Central memory CD8-positive, alpha-beta T cell (primary cell): ENCODE measurements at regions not wholly inside any gene's neighbourhood (a gene's known extent, or its start where the extent isn't known, plus 50 kb on each side); places are given as distances from the start of the nearest gene placed in this dataset.
"Not testable (repeated sequence)": the region's sequence is repeated elsewhere in the genome, so short reads cannot be mapped to it uniquely, and the experiment has no call there.

ENCODE experiments used
- ATAC-seq: fragments of 150-1000 bp; cut with Tn5 transposase; replicated peaks from 2 replicates; pipeline ENCODE4 v1.10.0; 2022; ENCODE audit warnings: mild to moderate bottlenecking, moderate FRiP score, moderate number of reproducible peaks; ENCODE audit not compliant: poor library complexity, severe bottlenecking; ENCODE audit errors: extremely low read depth
- DNase-seq, 2 donors: peaks; one replicate each; pipeline ENCODE4 v3.0.0; 2021; ENCODE audit warnings: low spot score in 2 of 2
- H3K27ac Mint-ChIP-seq: one replicate; pipeline ENCODE4 v1.8.0; 2022; ENCODE audit warnings: low read depth, mild to moderate bottlenecking, moderate library complexity, mixed read lengths
- H3K27me3 Mint-ChIP-seq: one replicate; pipeline ENCODE4 v1.8.0; 2022; ENCODE audit warnings: mixed read lengths
- H3K36me3 Mint-ChIP-seq: one replicate; pipeline ENCODE4 v1.8.0; 2022; ENCODE audit warnings: mild to moderate bottlenecking, moderate library complexity, mixed read lengths; ENCODE audit not compliant: insufficient read depth
- H3K4me1 Mint-ChIP-seq: one replicate; pipeline ENCODE4 v1.8.0; 2022; ENCODE audit warnings: mixed read lengths
- H3K4me3 Mint-ChIP-seq: one replicate; pipeline ENCODE4 v1.8.0; 2022; ENCODE audit warnings: mild to moderate bottlenecking, moderate library complexity, mixed read lengths
- H3K9me3 Mint-ChIP-seq: one replicate; pipeline ENCODE4 v1.8.0; 2022; ENCODE audit warnings: mixed read lengths

- H3K4me3 Mint-ChIP-seq: no peak overlapping the region
- H3K4me1 Mint-ChIP-seq: no peaks in the 10 kb centered on the region
- DNase-seq: no peak
- H3K27me3 Mint-ChIP-seq: no peaks in the 10 kb centered on the region
- H3K27ac Mint-ChIP-seq: no peak overlapping the region
- ATAC-seq: no peak
- no peaks in the 10 kb centered on the region for H3K9me3 Mint-ChIP-seq
- no peaks in the 10 kb centered on the region for H3K36me3 Mint-ChIP-seq
Measured at GRCh38 chr13:33403807-33404362, 118.3 kb upstream of the STARD13 start.

GRCh38 chr13:33405371-33405770 is 119.8 kb upstream of the STARD13 start:
- DNase-seq (no peak), ATAC-seq (no peak)
- H3K9me3 Mint-ChIP-seq: no peaks in the 10 kb centered on the region
- no peak overlapping the region for H3K4me3 Mint-ChIP-seq
- peaks cover 3% of the 10 kb centered on the region for H3K27me3 Mint-ChIP-seq
- no peaks in the 10 kb centered on the region for H3K36me3 Mint-ChIP-seq
- H3K27ac Mint-ChIP-seq: no peak overlapping the region
- no peaks in the 10 kb centered on the region for H3K4me1 Mint-ChIP-seq

GRCh38 chr13:33409673-33410510 is 124.3 kb upstream of the STARD13 start:
- Mint-ChIP-seq H3K36me3 (no peaks in the 10 kb centered on the region), H3K27me3 (peaks cover 38% of the 10 kb centered on the region)
- no peak for ATAC-seq

GRCh38 chr13:33410619-33411018 is 125.1 kb upstream of the STARD13 start:
- H3K4me1 Mint-ChIP-seq: no peaks in the 10 kb centered on the region
- no peak for DNase-seq
- no peak for ATAC-seq
- H3K27me3 Mint-ChIP-seq: peaks cover 38% of the 10 kb centered on the region
- H3K36me3 Mint-ChIP-seq: no peaks in the 10 kb centered on the region
- H3K4me3 Mint-ChIP-seq: no peak overlapping the region
- no peaks in the 10 kb centered on the region for H3K9me3 Mint-ChIP-seq
- H3K27ac Mint-ChIP-seq: no peak overlapping the region

More at GRCh38 chr13:33409673-33410510, 124.3 kb upstream of the STARD13 start:
- no peaks in the 10 kb centered on the region for H3K4me1 Mint-ChIP-seq
- no peak for DNase-seq
- no peak overlapping the region for H3K27ac Mint-ChIP-seq
- H3K9me3 Mint-ChIP-seq: no peaks in the 10 kb centered on the region
- no peak overlapping the region for H3K4me3 Mint-ChIP-seq

GRCh38 chr13:33411312-33411711 is 125.8 kb upstream of the STARD13 start:
- Mint-ChIP-seq H3K36me3 (no peaks in the 10 kb centered on the region), H3K9me3 (no peaks in the 10 kb centered on the region), H3K4me1 (no peaks in the 10 kb centered on the region), H3K27ac (no peak overlapping the region), H3K27me3 (peaks cover 38% of the 10 kb centered on the region), H3K4me3 (no peak overlapping the region)
- DNase-seq (no peak), ATAC-seq (no peak)

GRCh38 chr13:33415822-33416221 is 130.3 kb upstream of the STARD13 start:
- H3K27me3 Mint-ChIP-seq: peaks cover 62% of the 10 kb centered on the region
- DNase-seq (no peak), ATAC-seq (no peak)
- no peak overlapping the region for H3K4me3 Mint-ChIP-seq
- H3K27ac Mint-ChIP-seq: no peak overlapping the region
- H3K9me3 Mint-ChIP-seq: no peaks in the 10 kb centered on the region
- H3K4me1 Mint-ChIP-seq: no peaks in the 10 kb centered on the region
- no peaks in the 10 kb centered on the region for H3K36me3 Mint-ChIP-seq

GRCh38 chr13:33418224-33418953 is 132.8 kb upstream of the STARD13 start:
- not testable (repeated sequence) for H3K4me3 Mint-ChIP-seq, H3K36me3 Mint-ChIP-seq, H3K27ac Mint-ChIP-seq, H3K9me3 Mint-ChIP-seq, DNase-seq, H3K4me1 Mint-ChIP-seq, ATAC-seq
- peaks cover 51% of the 10 kb centered on the region for H3K27me3 Mint-ChIP-seq

GRCh38 chr13:33420117-33420516 is 134.6 kb upstream of the STARD13 start:
- not testable (repeated sequence) for H3K9me3 Mint-ChIP-seq, H3K4me3 Mint-ChIP-seq, H3K36me3 Mint-ChIP-seq, H3K27ac Mint-ChIP-seq, DNase-seq, ATAC-seq, H3K4me1 Mint-ChIP-seq
- H3K27me3 Mint-ChIP-seq: peaks cover 45% of the 10 kb centered on the region

GRCh38 chr13:33426131-33426530 is 140.6 kb upstream of the STARD13 start:
- Mint-ChIP-seq H3K27me3 (peaks cover 20% of the 10 kb centered on the region), H3K4me1 (no peaks in the 10 kb centered on the region), H3K27ac (no peak overlapping the region), H3K4me3 (no peak overlapping the region), H3K36me3 (peaks cover 2% of the 10 kb centered on the region), H3K9me3 (peaks cover 5% of the 10 kb centered on the region)
- ATAC-seq (no peak), DNase-seq (no peak)

- H3K4me1 Mint-ChIP-seq: no peaks in the 10 kb centered on the region
- ATAC-seq: no peak
- no peak for DNase-seq
- H3K4me3 Mint-ChIP-seq: no peak overlapping the region
- no peak overlapping the region for H3K27ac Mint-ChIP-seq
- H3K9me3 Mint-ChIP-seq: peaks cover 5% of the 10 kb centered on the region
- H3K36me3 Mint-ChIP-seq: no peaks in the 10 kb centered on the region
- peaks cover 14% of the 10 kb centered on the region for H3K27me3 Mint-ChIP-seq
Measured at GRCh38 chr13:33433316-33433715, 147.8 kb upstream of the STARD13 start.

- no peak overlapping the region for H3K27ac Mint-ChIP-seq
- H3K4me3 Mint-ChIP-seq: no peak overlapping the region
- ATAC-seq: no peak
- H3K27me3 Mint-ChIP-seq: peaks cover 9% of the 10 kb centered on the region
- DNase-seq: no peak
- H3K4me1 Mint-ChIP-seq: no peaks in the 10 kb centered on the region
- no peaks in the 10 kb centered on the region for H3K36me3 Mint-ChIP-seq
- peaks cover under 1% of the 10 kb centered on the region for H3K9me3 Mint-ChIP-seq
Measured at GRCh38 chr13:33434676-33435075, 149.1 kb upstream of the STARD13 start.

GRCh38 chr13:33435207-33435606 is 149.7 kb upstream of the STARD13 start:
- Mint-ChIP-seq H3K36me3 (no peaks in the 10 kb centered on the region), H3K4me3 (no peak overlapping the region), H3K27me3 (peaks cover 9% of the 10 kb centered on the region), H3K9me3 (no peaks in the 10 kb centered on the region), H3K27ac (no peak overlapping the region), H3K4me1 (no peaks in the 10 kb centered on the region)
- ATAC-seq (no peak), DNase-seq (no peak)

- DNase-seq: no peak
- Mint-ChIP-seq H3K4me3 (no peak overlapping the region), H3K27ac (no peak overlapping the region), H3K4me1 (no peaks in the 10 kb centered on the region), H3K9me3 (no peaks in the 10 kb centered on the region), H3K36me3 (no peaks in the 10 kb centered on the region), H3K27me3 (peaks cover 21% of the 10 kb centered on the region)
- ATAC-seq: no peak
Measured at GRCh38 chr13:33438918-33439317, 153.4 kb upstream of the STARD13 start.
